HepG2 (cell line): ENCODE measurements at regions not wholly inside any gene's neighbourhood (a gene's known extent, or its start where the extent isn't known, plus 50 kb on each side); places are given as distances from the start of the nearest gene placed in this dataset.

ENCODE experiments used
- ATAC-seq: fragments of 200-7000 bp; cut with Tn5 transposase; 3 replicates; pipeline ENCODE4 v1.9.1; 2020; ENCODE audit warnings: mild to moderate bottlenecking, moderate library complexity
- BruUV-seq: library from RNA; stranded (reverse); fragments of 400-500 nt; replicated peaks from 2 replicates; lab custom pipeline; 2021; lab: Mats Ljungman, UMichigan
- CTCF ChIA-PET: fragments of 300-600 bp; formaldehyde crosslinking; extraction: SDS; loops from one replicate; lab custom pipeline; 2021; ENCODE audit warnings: low total read pairs, inconsistent platforms, low intra/inter-chr PET ratio; lab: Yijun Ruan, JAX
- POLR2A ChIA-PET: fragments of 350-600 bp; sonication (Branson Sonifier 250); formaldehyde crosslinking; loops from one replicate; lab custom pipeline; 2020; ENCODE audit warnings: antibody characterized with exemption, inconsistent platforms; lab: Yijun Ruan, JAX
- DNase-seq: peaks from one replicate; pipeline ENCODE4 v3.0.0-alpha.2; 2015; ENCODE audit warnings: low spot score
- FAIRE-seq: peaks from 3 replicates; lab custom pipeline; 2011; peaks lifted over from hg19 to GRCh38; lab: Jason Lieb, UNC
- H2AFZ ChIP-seq: one replicate; pipeline ENCODE4 v1.6.1; 2011; ENCODE audit warnings: low read length, inconsistent platforms
- H3K27ac ChIP-seq: fragments of 300-600 bp; 3 replicates; pipeline ENCODE4 v1.8.0; 2011; ENCODE audit warnings: mixed run types, mild to moderate bottlenecking, mixed read lengths, low read length, inconsistent platforms; ENCODE audit not compliant: insufficient read depth; ENCODE audit errors: extremely low read length
- H3K27me3 ChIP-seq, 2 experiments: fragments of 200-600 bp in 1 of 2; 2 replicates in 1 of 2; 3 replicates in 1 of 2; pipeline versions ENCODE4 v1.6.0 to v1.8.0; 2011; ENCODE audit warnings: low read length in 2 of 2, mild to moderate bottlenecking in 2 of 2, moderate library complexity in 2 of 2, inconsistent platforms in 1 of 2; ENCODE audit not compliant: insufficient read depth in 2 of 2, control insufficient read depth in 1 of 2
- H3K36me3 ChIP-seq, 2 experiments: fragments of 200-600 bp in 1 of 2; replicated peaks in 1 of 2; 2 replicates in 1 of 2; 3 replicates in 1 of 2; pipeline versions ENCODE4 v1.5.1 to v1.8.0; 2011; ENCODE audit warnings: low read length in 2 of 2, inconsistent platforms in 1 of 2; ENCODE audit not compliant: insufficient read depth in 2 of 2, control insufficient read depth in 1 of 2
- H3K4me1 ChIP-seq: 2 replicates; pipeline ENCODE4 v1.5.1; 2012; ENCODE audit warnings: low read length, inconsistent platforms; ENCODE audit not compliant: insufficient read depth
- H3K4me2 ChIP-seq: 2 replicates; pipeline ENCODE4 v1.6.0; 2011; ENCODE audit warnings: low read depth, low read length, inconsistent platforms
- H3K4me3 ChIP-seq, 3 experiments: fragments of 200-600 bp in 1 of 3; sonication (generic), shearing (Covaris generic) in 1 of 3; replicated peaks in 1 of 3; 2 replicates each; pipeline ENCODE4 v1.5.1; 2011 to 2016; ENCODE audit warnings: low read length in 3 of 3, inconsistent platforms in 2 of 3, low read depth in 2 of 3, mild to moderate bottlenecking in 2 of 3, control low read depth in 1 of 3, mixed read lengths in 1 of 3; ENCODE audit not compliant: insufficient read depth in 1 of 3
- H3K79me2 ChIP-seq: one replicate; pipeline ENCODE4 v1.6.1; 2011; ENCODE audit warnings: low read length, inconsistent platforms; ENCODE audit not compliant: insufficient read depth
- H3K9ac ChIP-seq: 2 replicates; pipeline ENCODE4 v1.6.0; 2011; ENCODE audit warnings: mild to moderate bottlenecking, low read depth, low read length, inconsistent platforms; ENCODE audit not compliant: insufficient read depth
- H3K9me3 ChIP-seq: 2 replicates; pipeline ENCODE4 v1.5.1; 2012; ENCODE audit warnings: mild to moderate bottlenecking, low read length
- H4K20me1 ChIP-seq: 2 replicates; pipeline ENCODE4 v1.6.0; 2011; ENCODE audit warnings: inconsistent platforms, mild to moderate bottlenecking, low read length, moderate library complexity; ENCODE audit not compliant: insufficient read depth
- ADNP ChIP-seq: sonication (generic); formaldehyde crosslinking; IDR thresholded peaks from 2 replicates; pipeline ENCODE4 v1.4.0; 2020; ENCODE audit warnings: missing genetic modification reagents
- HCFC1 ChIP-seq: fragments of 150-350 bp; IDR thresholded peaks from 2 replicates; pipeline ENCODE4 v1.6.1; 2014; ENCODE audit warnings: low read depth, low read length
- HOXA5 ChIP-seq: sonication (generic); formaldehyde crosslinking; IDR thresholded peaks from 2 replicates; pipeline ENCODE4 v1.4.0; 2020; ENCODE audit warnings: missing genetic modification reagents
- NR2F1 ChIP-seq, 2 experiments: fragments of 450-650 bp in 1 of 2; formaldehyde crosslinking in 1 of 2; IDR thresholded peaks; 2 replicates each; pipeline versions ENCODE4 v1.5.0 to v1.6.1; 2016 to 2020; ENCODE audit warnings: mild to moderate bottlenecking in 1 of 2, missing compliant biosample characterization in 1 of 2, missing genetic modification reagents in 1 of 2, moderate library complexity in 1 of 2
- RAD51 ChIP-seq: fragments of 450-650 bp; IDR thresholded peaks from 2 replicates; pipeline ENCODE4 v1.6.1; 2016; ENCODE audit warnings: borderline replicate concordance
- REXO4 ChIP-seq: sonication (generic); formaldehyde crosslinking; IDR thresholded peaks from 2 replicates; pipeline ENCODE4 v1.8.0; 2022; ENCODE audit warnings: missing genetic modification reagents, mild to moderate bottlenecking, borderline replicate concordance
- SIX4 ChIP-seq: sonication (generic); formaldehyde crosslinking; IDR thresholded peaks from 2 replicates; pipeline ENCODE4 v1.4.0; 2020; ENCODE audit warnings: missing genetic modification reagents
- TOE1 ChIP-seq: sonication (generic); formaldehyde crosslinking; IDR thresholded peaks from 2 replicates; pipeline ENCODE4 v1.4.0; 2020; ENCODE audit warnings: mild to moderate bottlenecking, missing genetic modification reagents
- ZNF160 ChIP-seq: sonication (generic); formaldehyde crosslinking; IDR thresholded peaks from 2 replicates; pipeline ENCODE4 v1.8.0; 2022; ENCODE audit warnings: mild to moderate bottlenecking, inconsistent platforms, missing genetic modification reagents
- ZNF510 ChIP-seq: sonication (generic); formaldehyde crosslinking; IDR thresholded peaks from 2 replicates; pipeline ENCODE4 v1.4.0; 2020; ENCODE audit warnings: low read depth, mild to moderate bottlenecking, missing genetic modification reagents
- ZNF569 ChIP-seq: sonication (generic); formaldehyde crosslinking; IDR thresholded peaks from 2 replicates; pipeline ENCODE4 v1.5.0; 2020; ENCODE audit warnings: mild to moderate bottlenecking, missing genetic modification reagents, moderate library complexity, borderline replicate concordance
- ZNF839 ChIP-seq: sonication (generic); formaldehyde crosslinking; IDR thresholded peaks from 2 replicates; pipeline ENCODE4 v1.4.0; 2020; ENCODE audit warnings: missing genetic modification reagents, mild to moderate bottlenecking, borderline replicate concordance
- WGBS: methylation state at CpG from one replicate; pipeline ENCODE4 v1.1.6; 2017; ENCODE audit warnings: low lambda C conversion rate; 5-methylcytosine and 5-hydroxymethylcytosine counted together
- in situ Hi-C: cut with HindIII; loops from 2 replicates; pipeline ENCODE4 v1.10.0; 2017; ENCODE audit warnings: low pct_unique_long_range_greater_than_20kb; ENCODE audit not compliant: extremely low pct_ligation_motif_present
- intact Hi-C: fragments of 100-400 bp; cut with micrococcal nuclease; formaldehyde crosslinking; loops from one replicate; pipeline ENCODE4 v1.10.0; 2022; ENCODE audit not compliant: unreplicated experiment
- TF ChIP-seq, protein P1 (sequence below): sonication (generic); formaldehyde crosslinking; IDR thresholded peaks from 2 replicates; pipeline ENCODE4 v1.4.0; 2020; ENCODE audit warnings: missing genetic modification reagents

- no TSS peak for BruUV-seq
- no peaks in the 10 kb centered on the region; a peak in 2 of 5 replicates for H3K27me3 ChIP-seq
- ChIA-PET CTCF (no interaction called here), POLR2A (no interaction called here)
- in situ Hi-C loops (no loop called here), intact Hi-C loops (no loop called here)
- ATAC-seq (no peak), FAIRE-seq (no peak), DNase-seq (no peak)
- no peak overlapping the region for H3K4me2 ChIP-seq
- no peaks in the 10 kb centered on the region for H4K20me1 ChIP-seq
- H3K4me1 ChIP-seq, result 0 out of 2 replicates have a peak, but pooled peaks cover 5% of the 10 kb centered on the region
- no peak overlapping the region for H2AFZ ChIP-seq
- no peak overlapping the region for H3K4me3 ChIP-seq
- TF ChIP-seq HCFC1 (no peak), ADNP (CRISPR knock-in tag) (no peak), ZNF569 (CRISPR knock-in tag) (no peak), ZNF160 (CRISPR knock-in tag) (no peak), HOXA5 (no peak), RAD51 (no peak), ZNF839 (no peak), ZNF510 (CRISPR knock-in tag) (no peak), REXO4 (CRISPR knock-in tag) (no peak), SIX4 (CRISPR knock-in tag) (no peak), NR2F1 (CRISPR knock-in tag; IDR thresholded peaks at IDR 0.05) (no peak), TOE1 (CRISPR knock-in tag) (no peak)
- TF ChIP-seq, protein P1, sequence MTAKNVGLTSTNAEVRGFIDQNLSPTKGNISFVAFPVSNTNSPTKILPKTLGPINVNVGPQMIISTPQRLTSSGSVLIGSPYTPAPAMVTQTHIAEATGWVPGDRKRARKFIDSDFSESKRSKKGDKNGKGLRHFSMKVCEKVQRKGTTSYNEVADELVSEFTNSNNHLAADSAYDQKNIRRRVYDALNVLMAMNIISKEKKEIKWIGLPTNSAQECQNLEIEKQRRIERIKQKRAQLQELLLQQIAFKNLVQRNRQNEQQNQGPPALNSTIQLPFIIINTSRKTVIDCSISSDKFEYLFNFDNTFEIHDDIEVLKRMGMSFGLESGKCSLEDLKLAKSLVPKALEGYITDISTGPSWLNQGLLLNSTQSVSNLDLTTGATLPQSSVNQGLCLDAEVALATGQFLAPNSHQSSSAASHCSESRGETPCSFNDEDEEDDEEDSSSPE (CRISPR knock-in tag), result no peak
- no peaks in the 10 kb centered on the region for H3K79me2 ChIP-seq
- H3K9me3 ChIP-seq, result no peaks in the 10 kb centered on the region
- H3K9ac ChIP-seq, result no peak overlapping the region
- no peak overlapping the region for H3K27ac ChIP-seq
- 25% methylated on average over 5 of the region's 5 CpGs for WGBS
- H3K36me3 ChIP-seq, result no peaks in the 10 kb centered on the region
Observed at GRCh38 chr5:34598177-34598794, 57.8 kb upstream of the RAI14 start.
